ENCODE measurements at regions not wholly inside any gene's neighbourhood (a gene's known extent, or its start where the extent isn't known, plus 50 kb on each side); places are given as distances from the start of the nearest gene placed in this dataset.

DNA sequence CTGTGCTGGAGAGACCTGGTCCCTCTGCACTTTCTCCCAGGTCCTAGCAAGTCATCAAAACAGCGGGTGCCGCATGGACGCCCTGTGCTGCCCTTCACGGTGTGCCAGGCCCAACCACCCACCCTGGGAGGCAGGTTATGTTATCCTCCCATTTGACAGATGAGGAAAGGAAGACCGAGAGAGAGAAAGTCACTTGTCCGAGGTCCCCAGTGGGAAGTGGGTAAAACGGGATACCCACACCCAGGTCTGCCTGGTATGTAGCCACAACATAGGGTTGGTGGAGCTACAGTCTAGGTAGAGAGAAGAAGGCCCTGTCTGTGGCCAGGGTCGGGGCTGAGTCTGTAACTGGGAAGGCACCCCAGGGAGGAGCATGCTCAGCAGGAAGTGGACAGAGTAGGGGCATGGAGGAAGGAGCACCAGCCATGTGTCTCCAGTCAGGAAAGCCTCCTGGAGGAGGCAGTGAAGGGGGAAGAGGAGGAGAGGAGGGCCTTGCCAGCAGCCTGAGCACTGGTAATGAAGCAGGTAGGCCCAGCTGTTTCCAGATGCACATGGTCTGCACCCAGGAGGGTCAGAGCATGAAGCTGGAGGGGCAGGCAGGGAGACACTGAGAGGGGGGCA is 98.4 kb downstream of the ZFP36L2 start:
- SMC1A ChIA-PET (ENCODE audit: uncharacterized antibody, unreplicated experiment): interaction anchor here (0.8 to 13.3 kb wide), 9 partner anchors 83 to 451 kb away, joined by 3 to 170 read pairs (median 4); partner anchors contain the start of gene ZFP36L2
- BruUV-seq (replicated peaks): no TSS peak
- Histone ChIP-seq H4K20me1 (ENCODE audit: control insufficient read depth, insufficient read depth) (no peaks in the 10 kb centered on the region), H3K79me2 (ENCODE audit: control insufficient read depth, insufficient read depth, low read length) (no peaks in the 10 kb centered on the region), H3K4me3 (no peak overlapping the region), H3K27me3 (replicated peaks in 1 of 2; ENCODE audit: control insufficient read depth in 2 of 2, insufficient read depth in 2 of 2, low read length in 1 of 2) (no peaks in the 10 kb centered on the region), H2AFZ (ENCODE audit: control insufficient read depth, low read depth, low read length) (no peak overlapping the region), H3K4me1 (ENCODE audit: control insufficient read depth, insufficient read depth, low read length) (peaks cover 21% of the 10 kb centered on the region), H3K4me2 (ENCODE audit: control insufficient read depth, insufficient read depth) (no peak overlapping the region), H3K9me3 (replicated peaks; ENCODE audit: control insufficient read depth, insufficient read depth, low read length) (no peaks in the 10 kb centered on the region), H3K36me3 (ENCODE audit: control insufficient read depth in 2 of 2, insufficient read depth in 2 of 2, low read length in 1 of 2) (no peaks in the 10 kb centered on the region), H3K9ac (ENCODE audit: control insufficient read depth, insufficient read depth, low read length) (no peak overlapping the region), H3K27ac (ENCODE audit: control insufficient read depth, insufficient read depth) (no peak overlapping the region)
- ATAC-seq: no peak
- intact Hi-C loops (cut with micrococcal nuclease; ENCODE audit: unreplicated experiment) (loop anchor here (1.0 to 10.0 kb wide), 7 partner anchors 101 to 413 kb away; no protein-coding TSS in a partner anchor), in situ Hi-C loops (cut with MboI) (loop anchor here (5.0 kb wide), 2 partner anchors 104 to 354 kb away; no protein-coding TSS in a partner anchor)
- FAIRE-seq: no peak
- no peak for TF ChIP-seq MEF2A (IDR thresholded peaks at IDR 0.05; ENCODE audit: insufficient read depth, low read depth, low read length)
- no peak for TF ChIP-seq ZZZ3 (IDR thresholded peaks at IDR 0.05; ENCODE audit: control insufficient read depth, insufficient read length, low read depth)
- no peak for TF ChIP-seq MYC (IDR thresholded peaks at IDR 0.05; ENCODE audit: insufficient read depth, insufficient read length, insufficient replicate concordance, low read length, severe bottlenecking)
- no peak for TF ChIP-seq RELA (IDR thresholded peaks at IDR 0.05; ENCODE audit: borderline replicate concordance, partially characterized antibody)
- TF ChIP-seq YBX1 (IDR thresholded peaks at IDR 0.05): no peak
- no peak for TF ChIP-seq ZNF217 (IDR thresholded peaks at IDR 0.05)
- no peak for TF ChIP-seq ETV6 (conservative IDR thresholded peaks at IDR 0.05 in 1 of 2, IDR thresholded peaks at IDR 0.05 in 1 of 2; ENCODE audit: borderline replicate concordance in 1 of 2, low read depth in 1 of 2)
- TF ChIP-seq MXI1 (IDR thresholded peaks at IDR 0.05; ENCODE audit: low read depth, low read length): no peak
- no peak for TF ChIP-seq EGR1 (IDR thresholded peaks at IDR 0.05; ENCODE audit: borderline replicate concordance in 1 of 2, low read depth in 2 of 2, low read length in 2 of 2)
- no peak for TF ChIP-seq TBL1XR1 (IDR thresholded peaks at IDR 0.05; ENCODE audit: low read depth, low read length)
- TF ChIP-seq, protein P1, sequence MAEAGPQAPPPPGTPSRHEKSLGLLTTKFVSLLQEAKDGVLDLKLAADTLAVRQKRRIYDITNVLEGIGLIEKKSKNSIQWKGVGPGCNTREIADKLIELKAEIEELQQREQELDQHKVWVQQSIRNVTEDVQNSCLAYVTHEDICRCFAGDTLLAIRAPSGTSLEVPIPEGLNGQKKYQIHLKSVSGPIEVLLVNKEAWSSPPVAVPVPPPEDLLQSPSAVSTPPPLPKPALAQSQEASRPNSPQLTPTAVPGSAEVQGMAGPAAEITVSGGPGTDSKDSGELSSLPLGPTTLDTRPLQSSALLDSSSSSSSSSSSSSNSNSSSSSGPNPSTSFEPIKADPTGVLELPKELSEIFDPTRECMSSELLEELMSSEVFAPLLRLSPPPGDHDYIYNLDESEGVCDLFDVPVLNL (IDR thresholded peaks at IDR 0.05; ENCODE audit: low read depth, low read length): no peak
- TF ChIP-seq GATAD2B (conservative IDR thresholded peaks at IDR 0.05; ENCODE audit: low read depth): no peak
- TF ChIP-seq ZNF24 (IDR thresholded peaks at IDR 0.05): no peak
- TF ChIP-seq TCF7 (IDR thresholded peaks at IDR 0.05; ENCODE audit: borderline replicate concordance): no peak
- no peak for TF ChIP-seq HDGF (IDR thresholded peaks at IDR 0.05)
- TF ChIP-seq, protein P2, sequence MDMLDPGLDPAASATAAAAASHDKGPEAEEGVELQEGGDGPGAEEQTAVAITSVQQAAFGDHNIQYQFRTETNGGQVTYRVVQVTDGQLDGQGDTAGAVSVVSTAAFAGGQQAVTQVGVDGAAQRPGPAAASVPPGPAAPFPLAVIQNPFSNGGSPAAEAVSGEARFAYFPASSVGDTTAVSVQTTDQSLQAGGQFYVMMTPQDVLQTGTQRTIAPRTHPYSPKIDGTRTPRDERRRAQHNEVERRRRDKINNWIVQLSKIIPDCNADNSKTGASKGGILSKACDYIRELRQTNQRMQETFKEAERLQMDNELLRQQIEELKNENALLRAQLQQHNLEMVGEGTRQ (IDR thresholded peaks at IDR 0.05; ENCODE audit: borderline replicate concordance, low read depth, low read length): no peak
- POLR2A ChIA-PET: no interaction called here
- CTCF ChIA-PET: interaction anchor here (0.7 to 9.7 kb wide), 16 partner anchors 21 to 449 kb away, joined by 3 to 132 read pairs (median 6); partner anchors contain the start of gene ZFP36L2
- WGBS (ENCODE audit: insufficient coverage, insufficient replicate concordance, low lambda C conversion rate, missing lambda C conversion rate): 55% methylated on average over 8 of the region's 8 CpGs
- DNase-seq (ENCODE audit: low read depth, low spot score): no peak
- RAD21 ChIA-PET (ENCODE audit: unreplicated experiment): interaction anchor here (1.0 to 8.7 kb wide), 12 partner anchors 12 to 441 kb away, joined by 3 to 151 read pairs (median 4); partner anchors contain the start of gene ZFP36L2
